Activated naive CD8-positive, alpha-beta T cell treated with anti-CD3 and anti-CD28 coated beads, Interleukin-2, amount 10 ng/mL, durations not matched to agents 7 days and 5 days (primary cell): ENCODE measurements at regions not wholly inside any gene's neighbourhood (a gene's known extent, or its start where the extent isn't known, plus 50 kb on each side); places are given as distances from the start of the nearest gene placed in this dataset.
"Not testable (repeated sequence)": the region's sequence is repeated elsewhere in the genome, so short reads cannot be mapped to it uniquely, and the experiment has no call there.

Experiments used
- ATAC-seq: fragments of 150-1000 bp; cut with Tn5 transposase; one replicate; pipeline ENCODE4 v1.10.0; 2021; ENCODE audit warnings: low read depth, moderate library complexity
- POLR2A ChIA-PET: fragments of 350-600 bp; sonication (Branson Sonifier 250); formaldehyde crosslinking; loops from one replicate; lab custom pipeline; 2021; ENCODE audit warnings: antibody characterized with exemption; lab: Charles Lee
- DNase-seq: peaks from one replicate; pipeline ENCODE4 v3.0.0; 2021
- H3K27ac Mint-ChIP-seq: one replicate; pipeline ENCODE4 v1.8.0; 2022; ENCODE audit warnings: mild to moderate bottlenecking, mixed read lengths
- H3K27me3 Mint-ChIP-seq: one replicate; pipeline ENCODE4 v1.8.0; 2022; ENCODE audit warnings: mild to moderate bottlenecking, moderate library complexity, mixed read lengths
- H3K36me3 Mint-ChIP-seq: one replicate; pipeline ENCODE4 v1.8.0; 2021; ENCODE audit warnings: mild to moderate bottlenecking, mixed read lengths
- H3K4me1 Mint-ChIP-seq: one replicate; pipeline ENCODE4 v1.8.0; 2021; ENCODE audit warnings: mixed read lengths
- H3K4me3 Mint-ChIP-seq: one replicate; pipeline ENCODE4 v1.8.0; 2022; ENCODE audit warnings: mild to moderate bottlenecking, moderate library complexity, mixed read lengths
- H3K9me3 Mint-ChIP-seq: one replicate; pipeline ENCODE4 v1.8.0; 2021; ENCODE audit warnings: mixed read lengths

DNA sequence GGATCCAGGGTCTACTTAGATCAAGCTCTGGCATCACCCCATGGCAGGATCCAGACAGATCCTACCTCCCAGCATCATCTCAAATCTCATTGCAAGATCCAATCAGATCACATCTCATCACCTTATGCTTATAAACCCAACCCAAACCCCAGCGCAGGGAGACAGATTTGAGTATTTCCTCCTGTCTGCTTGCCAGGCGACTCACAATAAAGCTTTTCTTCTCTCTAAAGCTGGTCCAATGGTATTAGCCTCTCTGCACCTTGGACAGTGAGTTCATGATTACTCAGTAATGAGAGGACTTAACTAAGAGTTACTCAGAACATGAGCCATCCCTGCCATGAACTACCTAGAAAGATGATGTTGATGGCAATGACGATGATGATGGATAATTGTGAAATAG, 281.7 kb downstream of the CEP170 start:
- H3K4me1 Mint-ChIP-seq, H3K27me3 Mint-ChIP-seq, ATAC-seq, POLR2A ChIA-PET, DNase-seq, H3K9me3 Mint-ChIP-seq, H3K27ac Mint-ChIP-seq, H3K4me3 Mint-ChIP-seq, H3K36me3 Mint-ChIP-seq: not testable (repeated sequence)

DNA sequence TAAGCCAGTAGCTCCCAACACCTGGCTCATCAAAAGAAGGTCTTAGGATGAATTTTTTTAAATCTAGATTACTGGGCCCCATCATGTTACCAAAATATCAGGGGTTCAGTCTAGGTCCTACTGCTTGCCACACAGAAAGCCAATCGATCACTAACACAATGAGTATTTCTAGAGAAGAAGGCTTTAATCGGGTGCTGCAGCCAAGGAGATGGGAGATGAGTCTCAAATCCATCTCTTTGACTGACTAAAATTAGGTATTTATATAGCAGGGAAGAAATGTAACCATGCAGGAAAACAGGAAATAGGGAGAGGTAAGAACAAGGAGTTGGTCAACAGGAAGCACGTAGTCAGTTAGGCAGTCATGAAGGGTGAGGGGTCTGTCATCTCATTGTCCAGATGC, 288.2 kb downstream of the CEP170 start:
- Mint-ChIP-seq H3K27ac (no peak overlapping the region), H3K9me3 (peaks cover 4% of the 10 kb centered on the region), H3K27me3 (no peaks in the 10 kb centered on the region)

DNA sequence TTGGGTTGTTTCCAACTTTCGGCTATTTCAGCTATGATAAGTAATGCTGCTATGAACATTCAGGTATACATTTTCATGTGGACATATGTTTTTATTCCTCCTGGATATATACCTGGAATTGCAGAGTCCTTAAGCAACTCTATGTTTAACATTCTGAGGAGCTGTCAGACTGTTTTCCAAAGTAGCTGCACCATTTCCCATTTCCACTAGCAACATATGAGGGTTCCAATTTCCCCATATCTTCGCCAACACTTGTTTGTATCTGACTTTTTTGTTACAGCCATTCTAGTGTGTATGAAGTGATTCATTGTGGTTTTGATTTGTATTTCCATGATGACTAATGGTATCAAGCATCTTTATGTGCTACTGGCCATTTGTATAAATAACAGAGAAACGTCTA, 295.7 kb downstream of the CEP170 start:
- H3K4me3 Mint-ChIP-seq, H3K9me3 Mint-ChIP-seq, POLR2A ChIA-PET, ATAC-seq, H3K27me3 Mint-ChIP-seq, H3K4me1 Mint-ChIP-seq, H3K27ac Mint-ChIP-seq, H3K36me3 Mint-ChIP-seq, DNase-seq: not testable (repeated sequence)

More for the DNA sequence above, 288.2 kb downstream of the CEP170 start:
- DNase-seq: no peak
- no peak for ATAC-seq
- Mint-ChIP-seq H3K4me3 (no peak overlapping the region), H3K4me1 (no peaks in the 10 kb centered on the region), H3K36me3 (no peaks in the 10 kb centered on the region)
- POLR2A ChIA-PET: no interaction called here

DNA sequence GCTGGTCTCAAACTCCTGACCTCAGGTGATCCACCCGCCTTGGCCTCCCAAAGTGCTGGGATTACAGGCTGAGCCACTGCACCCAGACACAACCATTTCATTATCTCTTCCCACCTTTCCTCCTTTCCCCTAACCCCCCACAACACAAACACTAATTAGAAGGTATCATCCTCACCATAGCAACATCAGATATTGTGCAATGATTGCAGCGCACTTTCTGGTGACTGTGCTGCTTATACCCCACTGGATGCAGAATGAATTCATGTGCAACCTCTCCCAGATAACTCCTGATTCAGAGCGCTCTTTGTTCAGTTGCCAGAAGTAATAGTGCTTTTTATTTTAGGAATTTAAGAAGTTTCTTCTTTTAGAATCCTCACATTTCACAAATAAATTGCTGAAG, 300.1 kb downstream of the CEP170 start:
- H3K36me3 Mint-ChIP-seq, POLR2A ChIA-PET, ATAC-seq, H3K27me3 Mint-ChIP-seq, H3K4me1 Mint-ChIP-seq, DNase-seq, H3K27ac Mint-ChIP-seq, H3K4me3 Mint-ChIP-seq, H3K9me3 Mint-ChIP-seq: not testable (repeated sequence)

DNA sequence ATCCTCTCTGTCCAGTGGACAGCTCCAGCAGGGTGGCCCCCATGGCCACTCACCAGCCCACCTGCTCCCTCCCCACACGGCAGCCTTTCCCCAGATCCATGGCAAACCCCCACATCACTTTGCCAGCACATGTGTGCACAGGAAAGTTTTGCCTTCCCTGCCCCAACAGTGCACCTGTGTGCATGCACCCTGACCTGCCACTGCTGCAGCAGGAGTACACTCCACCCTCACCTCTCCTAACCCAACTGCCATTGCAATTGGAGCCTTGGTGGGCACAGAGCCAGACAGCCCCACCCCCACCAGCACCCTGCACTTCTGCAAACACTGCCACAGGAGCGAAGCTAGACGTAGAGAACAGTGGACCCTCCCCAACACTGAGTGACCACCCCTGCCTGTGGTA, 308.9 kb downstream of the CEP170 start:
- Mint-ChIP-seq H3K9me3 (peaks cover 5% of the 10 kb centered on the region), H3K4me1 (no peaks in the 10 kb centered on the region), H3K27me3 (no peaks in the 10 kb centered on the region), H3K27ac (no peak overlapping the region), H3K4me3 (no peak overlapping the region), H3K36me3 (no peaks in the 10 kb centered on the region)
- DNase-seq (no peak), ATAC-seq (no peak)
- POLR2A ChIA-PET: no interaction called here

DNA sequence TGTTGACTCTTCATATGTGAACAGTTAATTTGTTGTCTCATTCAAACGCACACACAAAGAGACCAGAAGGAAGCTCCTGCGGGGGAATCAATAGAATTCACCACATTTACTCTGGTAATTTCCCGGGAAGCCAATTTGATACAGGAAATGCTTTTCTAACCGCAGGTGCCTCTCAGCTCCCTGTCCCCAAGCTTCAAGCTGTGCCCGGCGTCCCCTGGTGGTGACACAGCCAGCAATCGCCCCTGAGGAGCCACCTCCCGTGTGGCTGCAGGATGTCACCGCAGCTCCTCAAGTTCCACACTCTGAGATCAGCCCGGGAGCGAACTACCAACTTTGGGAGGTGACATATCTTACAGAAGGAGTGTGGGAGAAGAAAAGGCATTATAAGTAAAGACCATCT, 318.4 kb downstream of the CEP170 start:
- H3K36me3 Mint-ChIP-seq, POLR2A ChIA-PET, H3K27me3 Mint-ChIP-seq, H3K4me3 Mint-ChIP-seq, ATAC-seq, H3K4me1 Mint-ChIP-seq, H3K9me3 Mint-ChIP-seq, DNase-seq, H3K27ac Mint-ChIP-seq: not testable (repeated sequence)

DNA sequence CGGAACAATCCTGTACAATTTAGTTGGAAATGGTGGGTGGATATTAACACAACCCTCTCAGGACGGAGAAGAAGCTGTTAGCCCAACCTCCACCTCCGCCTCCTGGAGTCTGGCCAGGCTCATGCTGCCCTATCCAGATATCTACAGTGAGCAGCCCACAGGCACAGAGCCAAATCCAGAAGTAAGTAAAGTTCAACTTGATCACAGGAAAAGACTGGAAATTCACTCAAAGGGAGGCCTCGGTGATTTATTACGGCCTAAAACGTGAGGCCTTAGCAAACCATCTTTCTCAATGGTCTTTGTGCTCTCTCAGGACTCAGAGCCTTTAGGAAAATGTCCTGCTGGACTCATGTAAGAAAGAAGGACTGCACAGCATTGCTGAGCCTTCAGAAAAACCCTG, 330.4 kb downstream of the CEP170 start:
- H3K27ac Mint-ChIP-seq, POLR2A ChIA-PET, H3K36me3 Mint-ChIP-seq, DNase-seq, H3K27me3 Mint-ChIP-seq, H3K9me3 Mint-ChIP-seq, H3K4me1 Mint-ChIP-seq, H3K4me3 Mint-ChIP-seq, ATAC-seq: not testable (repeated sequence)

DNA sequence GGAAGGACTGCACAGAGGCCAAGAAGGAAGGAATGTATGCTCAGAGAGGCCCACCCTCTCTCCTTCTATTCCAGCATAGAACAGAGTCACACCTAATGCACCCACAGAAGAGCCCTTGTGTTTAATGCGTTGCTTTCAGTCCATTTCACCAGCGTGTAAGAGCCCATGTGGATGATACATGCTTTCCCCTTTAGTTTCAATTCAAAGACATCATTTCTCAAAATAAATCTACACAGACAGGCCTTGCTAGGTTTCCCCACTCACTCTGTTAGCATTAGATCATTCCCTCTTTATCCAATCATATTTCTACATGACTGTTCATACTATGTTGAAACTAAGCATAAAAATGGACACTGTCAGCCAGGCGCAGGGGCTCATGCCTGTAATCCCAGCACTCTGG, 331.5 kb downstream of the CEP170 start:
- H3K4me3 Mint-ChIP-seq, H3K27me3 Mint-ChIP-seq, DNase-seq, H3K36me3 Mint-ChIP-seq, POLR2A ChIA-PET, H3K9me3 Mint-ChIP-seq, ATAC-seq, H3K4me1 Mint-ChIP-seq: not testable (repeated sequence)
- H3K27ac Mint-ChIP-seq: peak overlapping the region; percentile 13

DNA sequence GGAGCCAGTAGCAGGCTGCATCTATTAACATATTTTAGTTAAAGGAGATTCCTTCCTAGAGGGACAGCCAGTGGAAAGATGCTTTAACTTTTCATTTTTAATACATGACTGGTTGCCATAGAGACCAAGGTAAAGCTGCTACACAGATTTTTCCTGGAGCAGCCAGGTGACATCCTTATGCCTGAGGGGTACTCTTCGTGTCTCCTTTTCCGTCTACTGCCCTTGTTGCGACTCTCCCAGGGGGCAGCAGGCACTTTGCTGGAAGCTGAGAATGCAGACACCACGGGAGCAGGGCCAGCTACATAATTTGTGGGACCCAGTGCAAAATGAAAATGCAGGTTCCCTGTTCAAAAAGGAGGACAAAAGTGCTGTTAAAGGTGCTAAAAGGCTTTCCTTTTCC, 340.4 kb downstream of the CEP170 start:
- H3K4me1 Mint-ChIP-seq, H3K27me3 Mint-ChIP-seq, H3K36me3 Mint-ChIP-seq, DNase-seq, ATAC-seq, H3K4me3 Mint-ChIP-seq, H3K27ac Mint-ChIP-seq, H3K9me3 Mint-ChIP-seq, POLR2A ChIA-PET: not testable (repeated sequence)

DNA sequence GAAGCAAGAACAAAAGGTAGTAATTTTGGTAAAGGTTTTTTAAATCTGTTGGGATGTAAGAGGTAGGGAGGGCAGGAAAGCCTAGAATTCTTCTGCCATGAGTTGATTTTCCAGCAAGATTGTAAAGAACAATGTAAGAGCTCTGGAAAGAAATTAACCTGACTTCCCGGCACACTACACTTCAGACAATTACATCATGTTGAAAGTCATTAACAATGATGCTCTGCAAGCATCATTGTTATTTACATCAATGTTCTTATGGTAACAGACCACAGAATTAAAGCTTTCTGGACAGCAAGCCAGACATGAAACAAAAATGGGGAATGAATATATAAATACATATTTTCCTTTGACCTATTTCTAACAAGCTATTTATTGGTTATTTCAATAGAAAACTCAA, 342.2 kb downstream of the CEP170 start:
- H3K9me3 Mint-ChIP-seq, H3K4me1 Mint-ChIP-seq, H3K36me3 Mint-ChIP-seq, H3K4me3 Mint-ChIP-seq, ATAC-seq, POLR2A ChIA-PET, DNase-seq, H3K27me3 Mint-ChIP-seq, H3K27ac Mint-ChIP-seq: not testable (repeated sequence)

DNA sequence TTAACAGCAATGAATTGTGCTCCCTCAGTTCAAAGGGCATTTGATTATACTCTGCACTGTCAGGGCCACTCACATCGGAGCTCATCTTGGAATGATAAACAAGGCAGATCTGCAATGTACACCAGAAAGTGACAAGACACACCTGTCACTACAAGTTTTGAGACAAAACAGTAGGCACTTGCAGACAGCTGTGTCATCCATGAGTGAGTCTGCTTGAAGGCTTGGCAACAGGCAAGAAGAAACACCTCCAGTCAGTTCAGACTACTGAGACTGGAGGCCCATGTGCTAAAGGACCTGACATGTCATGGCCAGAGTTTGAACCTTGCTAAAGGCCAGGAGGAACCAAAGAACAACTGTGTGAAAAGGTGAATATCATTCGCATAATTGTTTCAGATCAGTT, 354.5 kb downstream of the CEP170 start:
- H3K27me3 Mint-ChIP-seq: not testable (repeated sequence)

DNA sequence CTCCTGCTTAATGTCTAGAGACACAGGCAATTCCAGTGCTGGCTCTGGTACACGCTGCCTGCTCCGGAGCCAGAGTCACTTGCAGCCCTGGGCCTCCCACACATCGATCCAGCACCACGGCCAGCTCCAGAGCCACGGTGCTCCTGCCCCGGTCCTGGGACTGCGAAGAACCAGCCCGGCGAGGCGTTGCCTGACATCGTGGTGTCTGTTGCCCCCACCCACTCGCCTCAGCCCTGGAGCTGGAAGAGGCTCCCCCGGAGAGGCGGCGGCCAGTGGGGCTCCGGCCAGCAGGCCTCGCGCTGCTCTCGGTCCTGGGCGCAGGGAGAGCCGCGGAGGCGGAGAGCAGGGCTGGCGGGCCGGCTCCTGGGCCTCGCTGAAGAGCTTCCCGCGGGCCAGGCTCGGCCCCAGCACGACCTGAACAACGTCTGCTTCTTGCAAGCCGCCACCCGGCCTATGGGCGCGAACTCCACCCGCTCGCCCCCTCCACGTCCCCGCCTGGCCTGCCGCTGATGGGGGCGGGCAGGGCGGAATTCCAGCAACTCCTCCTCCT, 364.8 kb downstream of the CEP170 start:
- H3K27me3 Mint-ChIP-seq: no peaks in the 10 kb centered on the region
- H3K36me3 Mint-ChIP-seq: no peaks in the 10 kb centered on the region
- ATAC-seq: no peak
- H3K27ac Mint-ChIP-seq: no peak overlapping the region
- no peak for DNase-seq
- no peaks in the 10 kb centered on the region for H3K4me1 Mint-ChIP-seq
- POLR2A ChIA-PET: no interaction called here
- no peak overlapping the region for H3K4me3 Mint-ChIP-seq
- H3K9me3 Mint-ChIP-seq: peaks cover 3% of the 10 kb centered on the region

More for the DNA sequence above, 354.5 kb downstream of the CEP170 start:
- ATAC-seq, H3K27ac Mint-ChIP-seq, H3K4me1 Mint-ChIP-seq, H3K36me3 Mint-ChIP-seq, H3K4me3 Mint-ChIP-seq, DNase-seq, H3K9me3 Mint-ChIP-seq, POLR2A ChIA-PET: not testable (repeated sequence)

DNA sequence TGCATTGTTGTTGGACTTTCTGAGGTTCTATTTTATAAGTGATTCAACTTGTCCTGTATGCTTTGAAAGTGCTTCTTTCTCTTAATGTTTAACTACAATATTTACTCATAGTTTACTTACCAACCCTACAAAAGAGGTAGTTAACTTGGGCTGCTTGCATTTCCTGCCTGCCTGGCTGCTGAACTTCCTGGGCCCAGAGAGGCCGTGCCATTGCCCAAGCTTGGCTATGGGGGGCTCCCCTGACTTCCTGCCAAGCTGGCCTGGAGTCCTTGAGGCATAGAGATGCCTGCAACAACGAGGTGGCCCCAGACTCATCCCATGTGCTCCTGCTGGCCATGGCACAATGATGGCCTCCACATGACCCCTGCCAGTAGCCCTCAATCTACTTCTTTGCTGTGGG, 361.6 kb upstream of the PLD5 start:
- POLR2A ChIA-PET: no interaction called here

DNA sequence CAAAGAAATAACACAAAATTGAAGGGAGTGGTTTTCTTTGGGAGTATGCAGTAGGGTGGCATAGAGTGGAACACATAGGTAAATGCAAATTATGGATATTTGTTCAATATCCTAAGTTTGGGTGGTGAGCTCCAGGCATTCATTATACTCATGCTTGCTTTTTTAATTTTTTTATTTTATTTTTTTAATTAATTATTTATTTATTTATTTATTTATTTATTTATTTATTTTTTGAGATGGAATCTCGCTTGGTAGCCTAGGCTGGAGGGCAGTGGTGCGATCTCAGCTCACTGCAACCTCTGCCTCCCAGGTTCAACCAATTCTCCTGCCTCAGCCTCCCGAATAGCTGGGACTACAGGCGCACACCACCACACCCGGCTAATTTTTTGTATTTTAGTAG, 355.5 kb upstream of the PLD5 start:
- POLR2A ChIA-PET, H3K27ac Mint-ChIP-seq, ATAC-seq, H3K4me3 Mint-ChIP-seq, DNase-seq, H3K9me3 Mint-ChIP-seq, H3K36me3 Mint-ChIP-seq, H3K27me3 Mint-ChIP-seq, H3K4me1 Mint-ChIP-seq: not testable (repeated sequence)

More for the DNA sequence above, 361.6 kb upstream of the PLD5 start:
- ATAC-seq (no peak), DNase-seq (no peak)
- no peaks in the 10 kb centered on the region for H3K36me3 Mint-ChIP-seq
- H3K4me3 Mint-ChIP-seq: no peak overlapping the region
- no peak overlapping the region for H3K27ac Mint-ChIP-seq
- H3K4me1 Mint-ChIP-seq: no peaks in the 10 kb centered on the region
- H3K9me3 Mint-ChIP-seq: peaks cover 3% of the 10 kb centered on the region
- H3K27me3 Mint-ChIP-seq: no peaks in the 10 kb centered on the region

DNA sequence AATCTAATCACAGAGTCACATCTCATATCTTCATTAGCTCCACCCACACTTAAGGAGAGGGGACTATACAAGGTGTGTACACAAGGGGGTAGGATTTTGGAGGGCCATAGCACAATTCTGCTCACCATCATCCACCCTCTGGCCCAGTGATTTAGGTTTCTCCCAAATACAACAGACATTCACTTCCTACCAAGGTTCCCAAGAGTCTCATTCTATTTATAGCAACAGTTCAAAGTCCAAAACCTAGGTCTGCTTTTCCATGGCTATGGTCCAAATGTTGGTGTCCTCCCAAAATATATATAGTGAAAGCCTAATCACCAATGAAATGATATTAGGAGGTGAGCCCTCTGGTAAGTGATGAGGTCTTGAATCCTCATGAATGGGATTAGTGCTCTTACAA, 353.2 kb upstream of the PLD5 start:
- H3K27ac Mint-ChIP-seq: no peak overlapping the region
- no peak overlapping the region for H3K4me3 Mint-ChIP-seq
- no peak for ATAC-seq
- H3K4me1 Mint-ChIP-seq: no peaks in the 10 kb centered on the region
- H3K27me3 Mint-ChIP-seq: no peaks in the 10 kb centered on the region
- H3K9me3 Mint-ChIP-seq: no peaks in the 10 kb centered on the region
- DNase-seq: no peak
- POLR2A ChIA-PET: no interaction called here
- H3K36me3 Mint-ChIP-seq: no peaks in the 10 kb centered on the region
